NCI-H2107 (cell line): ENCODE measurements at regions not wholly inside any gene's neighbourhood (a gene's known extent, or its start where the extent isn't known, plus 50 kb on each side); places are given as distances from the start of the nearest gene placed in this dataset.
"Not testable (repeated sequence)": the region's sequence is repeated elsewhere in the genome, so short reads cannot be mapped to it uniquely, and the experiment has no call there.

Experiments used
- DNase-seq: peaks from one replicate; lab custom pipeline; 2025; lab: John Stamatoyannopoulos, UW

GRCh38 chr6:169926617-169927417 is 175.4 kb downstream of the ERMARD start:
- DNase-seq, result no peak

GRCh38 chr6:169923468-169924464 is 172.3 kb downstream of the ERMARD start:
- DNase-seq, result no peak

- no peak for DNase-seq
These were observed 170.7 kb downstream of the ERMARD start for GRCh38 chr6:169921853-169922824.

- no peak for DNase-seq
These were observed 169.8 kb downstream of the ERMARD start for GRCh38 chr6:169921217-169921616.

GRCh38 chr6:169920359-169921020 is 169.1 kb downstream of the ERMARD start:
- no peak for DNase-seq

- DNase-seq, result no peak
These were observed 167.6 kb downstream of the ERMARD start for GRCh38 chr6:169918954-169919549.

- no peak for DNase-seq
These were observed 167.0 kb downstream of the ERMARD start for GRCh38 chr6:169918239-169918953.

GRCh38 chr6:169917153-169917552 is 165.7 kb downstream of the ERMARD start:
- DNase-seq, result no peak

- no peak for DNase-seq
These were observed 164.5 kb downstream of the ERMARD start for GRCh38 chr6:169915769-169916550.

GRCh38 chr6:169913745-169914144 is 162.3 kb downstream of the ERMARD start:
- not testable (repeated sequence) for DNase-seq

- no peak for DNase-seq
These were observed 161.7 kb downstream of the ERMARD start for GRCh38 chr6:169913096-169913638.

- DNase-seq, result no peak
These were observed 161.1 kb downstream of the ERMARD start for GRCh38 chr6:169912266-169913095.

- DNase-seq, result no peak
These were observed 160.1 kb downstream of the ERMARD start for GRCh38 chr6:169911264-169912263.

- no peak for DNase-seq
These were observed 157.7 kb downstream of the ERMARD start for GRCh38 chr6:169909113-169909512.

- DNase-seq, result no peak
These were observed 157.0 kb downstream of the ERMARD start for GRCh38 chr6:169908403-169908933.

GRCh38 chr6:169907419-169908115 is 156.1 kb downstream of the ERMARD start:
- no peak for DNase-seq
